Parathyroid adenoma (tissue), 2 donors: ENCODE measurements at regions not wholly inside any gene's neighbourhood (a gene's known extent, or its start where the extent isn't known, plus 50 kb on each side); places are given as distances from the start of the nearest gene placed in this dataset.
A peak's percentile ranks its signal among the peaks of the same experiment; 100 is the strongest.

Experiments used
- H2AFZ ChIP-seq: fragments of 300-600 bp; sonication (generic); one replicate; pipeline ENCODE4 v1.7.0; 2017; ENCODE audit warnings: antibody characterized with exemption, mild to moderate bottlenecking
- H3K27ac ChIP-seq: fragments of 300-600 bp; sonication (generic); one replicate; pipeline ENCODE4 v1.7.0; 2017
- H3K27me3 ChIP-seq: fragments of 300-600 bp; sonication (generic); one replicate; pipeline ENCODE4 v1.7.0; 2017; ENCODE audit warnings: low read length; ENCODE audit not compliant: control insufficient read depth, insufficient read depth
- H3K36me3 ChIP-seq: fragments of 300-600 bp; sonication (generic); one replicate; pipeline ENCODE4 v1.7.0; 2017; ENCODE audit warnings: low read length; ENCODE audit not compliant: control insufficient read depth, insufficient read depth
- H3K4me1 ChIP-seq: fragments of 300-600 bp; sonication (generic); one replicate; pipeline ENCODE4 v1.7.0; 2017; ENCODE audit warnings: control low read depth
- H3K4me2 ChIP-seq: fragments of 300-600 bp; sonication (generic); one replicate; pipeline ENCODE4 v1.7.0; 2017; ENCODE audit warnings: low read length
- H3K4me3 ChIP-seq: fragments of 300-600 bp; sonication (generic); one replicate; pipeline ENCODE4 v1.7.0; 2017; ENCODE audit warnings: low read depth, low read length
- H3K79me2 ChIP-seq: fragments of 300-600 bp; sonication (generic); one replicate; pipeline ENCODE4 v1.7.0; 2017; ENCODE audit warnings: control low read depth
- H3K9ac ChIP-seq: fragments of 300-600 bp; sonication (generic); one replicate; pipeline ENCODE4 v1.7.0; 2017; ENCODE audit warnings: mild to moderate bottlenecking
- H3K9me3 ChIP-seq: fragments of 300-600 bp; sonication (generic); one replicate; pipeline ENCODE4 v1.7.0; 2017; ENCODE audit warnings: low read length; ENCODE audit not compliant: control insufficient read depth
- CTCF ChIP-seq: fragments of 300-600 bp; sonication (generic); IDR thresholded peaks from one replicate; pipeline ENCODE4 v1.7.0; 2017; ENCODE audit warnings: antibody characterized with exemption, mild to moderate bottlenecking
- donor health status: primary hyperparathyroidism.

- H3K36me3 ChIP-seq, result no peaks in the 10 kb centered on the region
- no peak for TF ChIP-seq CTCF
- no peaks in the 10 kb centered on the region for H3K79me2 ChIP-seq
- no peaks in the 10 kb centered on the region for H3K27me3 ChIP-seq
- H3K9ac ChIP-seq, result no peak overlapping the region
- H3K27ac ChIP-seq, result no peak overlapping the region
- H3K9me3 ChIP-seq, result no peaks in the 10 kb centered on the region
- no peak overlapping the region for H3K4me2 ChIP-seq
- H3K4me3 ChIP-seq, result no peak overlapping the region
- H3K4me1 ChIP-seq, result peaks cover 10% of the 10 kb centered on the region
- H2AFZ ChIP-seq, result no peak overlapping the region
Measured at GRCh38 chr6:23441808-23442461, 684.1 kb upstream of the NRSN1 start.

GRCh38 chr6:23445157-23445710 is 680.8 kb upstream of the NRSN1 start:
- H3K4me3 ChIP-seq, result no peak overlapping the region
- no peaks in the 10 kb centered on the region for H3K36me3 ChIP-seq
- TF ChIP-seq CTCF, result no peak
- H3K9me3 ChIP-seq, result no peaks in the 10 kb centered on the region
- no peak overlapping the region for H3K27ac ChIP-seq
- peaks cover 10% of the 10 kb centered on the region for H3K4me1 ChIP-seq
- H3K27me3 ChIP-seq, result no peaks in the 10 kb centered on the region
- no peak overlapping the region for H3K4me2 ChIP-seq
- H3K9ac ChIP-seq, result no peak overlapping the region
- H3K79me2 ChIP-seq, result no peaks in the 10 kb centered on the region
- H2AFZ ChIP-seq, result peak overlapping the region; percentile 45

- Histone ChIP-seq H3K9me3 (no peaks in the 10 kb centered on the region), H3K4me2 (no peak overlapping the region), H3K27ac (no peak overlapping the region), H3K79me2 (no peaks in the 10 kb centered on the region), H3K36me3 (no peaks in the 10 kb centered on the region), H3K4me3 (no peak overlapping the region), H3K9ac (no peak overlapping the region), H3K4me1 (peaks cover 10% of the 10 kb centered on the region), H3K27me3 (no peaks in the 10 kb centered on the region), H2AFZ (peak overlapping the region; percentile 53)
- TF ChIP-seq CTCF, result peak; percentile 48
Measured at GRCh38 chr6:23446469-23446967, 679.5 kb upstream of the NRSN1 start.

GRCh38 chr6:23447731-23448130 is 678.3 kb upstream of the NRSN1 start:
- Histone ChIP-seq H3K36me3 (no peaks in the 10 kb centered on the region), H3K79me2 (no peaks in the 10 kb centered on the region)

More at GRCh38 chr6:23447731-23448130, 678.3 kb upstream of the NRSN1 start:
- Histone ChIP-seq H3K4me1 (peaks cover 10% of the 10 kb centered on the region), H3K4me3 (no peak overlapping the region), H3K9ac (no peak overlapping the region), H3K9me3 (no peaks in the 10 kb centered on the region), H3K27me3 (no peaks in the 10 kb centered on the region), H2AFZ (peak overlapping the region; percentile 9), H3K27ac (no peak overlapping the region), H3K4me2 (no peak overlapping the region)
- no peak for TF ChIP-seq CTCF
